Keratinocyte (primary cell): ENCODE measurements at regions not wholly inside any gene's neighbourhood (a gene's known extent, or its start where the extent isn't known, plus 50 kb on each side); places are given as distances from the start of the nearest gene placed in this dataset.

Experiments
- EZH2 ChIP-seq: IDR thresholded peaks from one replicate; pipeline ENCODE4 v1.6.1; 2012; ENCODE audit warnings: inconsistent platforms, mild to moderate bottlenecking, low read length, moderate library complexity
- TF ChIP-seq, protein P1 (sequence below), 3 experiments: IDR thresholded peaks in 1 of 3; conservative IDR thresholded peaks in 1 of 3; optimal IDR thresholded peaks in 1 of 3; 2 replicates in 2 of 3; 3 replicates in 1 of 3; pipeline versions ENCODE3 to v1.5.1; 2011; ENCODE audit warnings: low read length in 3 of 3, mild to moderate bottlenecking in 3 of 3, moderate library complexity in 2 of 3, control low read depth in 1 of 3, inconsistent platforms in 1 of 3; ENCODE audit not compliant: insufficient read depth in 2 of 3; ENCODE audit errors: extremely low read depth in 1 of 3

DNA sequence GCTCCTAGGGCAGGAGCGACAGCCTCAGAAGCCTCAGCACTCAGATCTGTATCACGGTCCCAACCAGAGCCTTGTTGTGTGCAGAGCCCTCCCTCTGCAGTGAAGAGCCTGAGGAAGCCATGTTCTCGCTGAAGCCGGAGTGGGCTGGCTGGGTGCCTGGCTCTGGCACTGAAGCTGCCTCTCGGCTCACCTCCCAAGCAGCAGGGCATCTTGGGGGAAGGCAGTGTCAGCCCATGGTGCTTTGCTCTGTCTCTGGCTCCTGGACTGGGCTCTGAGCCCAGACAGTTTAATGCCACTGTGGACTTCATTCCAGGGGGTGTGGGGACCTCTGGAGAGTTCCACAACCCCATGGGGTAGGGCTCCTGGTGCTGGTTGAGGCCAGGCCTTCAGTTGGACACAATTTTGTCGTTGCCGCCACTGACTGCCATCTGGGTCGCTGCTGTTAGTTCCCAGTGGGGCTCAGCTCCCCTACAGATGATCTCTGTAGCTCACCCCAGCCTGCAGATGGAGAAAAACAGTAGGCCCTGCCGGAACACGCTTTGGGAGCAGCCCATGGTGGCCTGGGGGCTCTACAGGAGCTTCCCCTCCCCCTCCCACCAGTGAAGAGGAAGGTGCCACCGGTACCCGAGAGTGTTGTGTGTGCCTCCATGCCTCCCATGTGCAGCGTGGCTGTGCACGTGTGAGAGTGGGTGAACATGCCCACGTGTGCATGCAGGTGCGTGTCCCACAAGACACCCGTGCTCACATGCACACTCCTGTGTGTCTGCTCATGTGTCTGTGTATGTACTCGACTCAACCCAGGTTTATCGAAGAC lies 86.5 kb upstream of the B3GAT1 start:
- TF ChIP-seq, protein P1, sequence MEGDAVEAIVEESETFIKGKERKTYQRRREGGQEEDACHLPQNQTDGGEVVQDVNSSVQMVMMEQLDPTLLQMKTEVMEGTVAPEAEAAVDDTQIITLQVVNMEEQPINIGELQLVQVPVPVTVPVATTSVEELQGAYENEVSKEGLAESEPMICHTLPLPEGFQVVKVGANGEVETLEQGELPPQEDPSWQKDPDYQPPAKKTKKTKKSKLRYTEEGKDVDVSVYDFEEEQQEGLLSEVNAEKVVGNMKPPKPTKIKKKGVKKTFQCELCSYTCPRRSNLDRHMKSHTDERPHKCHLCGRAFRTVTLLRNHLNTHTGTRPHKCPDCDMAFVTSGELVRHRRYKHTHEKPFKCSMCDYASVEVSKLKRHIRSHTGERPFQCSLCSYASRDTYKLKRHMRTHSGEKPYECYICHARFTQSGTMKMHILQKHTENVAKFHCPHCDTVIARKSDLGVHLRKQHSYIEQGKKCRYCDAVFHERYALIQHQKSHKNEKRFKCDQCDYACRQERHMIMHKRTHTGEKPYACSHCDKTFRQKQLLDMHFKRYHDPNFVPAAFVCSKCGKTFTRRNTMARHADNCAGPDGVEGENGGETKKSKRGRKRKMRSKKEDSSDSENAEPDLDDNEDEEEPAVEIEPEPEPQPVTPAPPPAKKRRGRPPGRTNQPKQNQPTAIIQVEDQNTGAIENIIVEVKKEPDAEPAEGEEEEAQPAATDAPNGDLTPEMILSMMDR (optimal IDR thresholded peaks at IDR 0.05 in 1 of 3, IDR thresholded peaks at IDR 0.05 in 1 of 3, conservative IDR thresholded peaks at IDR 0.05 in 1 of 3; ENCODE audit: extremely low read depth in 1 of 3, insufficient read depth in 2 of 3, low read length in 3 of 3): no peak
- TF ChIP-seq EZH2: no peak
